Muscle layer of colon (tissue), 2 donors: ENCODE measurements at regions not wholly inside any gene's neighbourhood (a gene's known extent, or its start where the extent isn't known, plus 50 kb on each side); places are given as distances from the start of the nearest gene placed in this dataset.

Experiments
- H3K27ac ChIP-seq: one replicate; pipeline ENCODE4 v1.7.0; 2013; ENCODE audit warnings: low read depth, mild to moderate bottlenecking, low read length, moderate library complexity
- H3K27me3 ChIP-seq, 2 donors: one replicate each; pipeline ENCODE4 v1.7.0; 2013; ENCODE audit warnings: low read length in 2 of 2, mild to moderate bottlenecking in 2 of 2; ENCODE audit not compliant: insufficient read depth in 2 of 2, control insufficient read depth in 1 of 2
- H3K36me3 ChIP-seq: one replicate; pipeline ENCODE4 v1.7.0; 2013; ENCODE audit warnings: mild to moderate bottlenecking, low read length; ENCODE audit not compliant: insufficient read depth
- H3K4me1 ChIP-seq: one replicate; pipeline ENCODE4 v1.7.0; 2013; ENCODE audit warnings: mild to moderate bottlenecking, low read length; ENCODE audit not compliant: insufficient read depth
- H3K4me3 ChIP-seq, 2 donors: one replicate each; pipeline ENCODE4 v1.7.0; 2013; ENCODE audit warnings: low read length in 2 of 2, low read depth in 1 of 2, mild to moderate bottlenecking in 1 of 2, moderate library complexity in 1 of 2
- H3K9ac ChIP-seq: one replicate; pipeline ENCODE4 v1.7.0; 2013; ENCODE audit warnings: low read length
- H3K9me3 ChIP-seq: one replicate; pipeline ENCODE4 v1.7.0; 2013; ENCODE audit warnings: mild to moderate bottlenecking, low read length
- donor health status: abdominal sarcoma.
- donor health status: Adenocarcinoma of cecum.

DNA sequence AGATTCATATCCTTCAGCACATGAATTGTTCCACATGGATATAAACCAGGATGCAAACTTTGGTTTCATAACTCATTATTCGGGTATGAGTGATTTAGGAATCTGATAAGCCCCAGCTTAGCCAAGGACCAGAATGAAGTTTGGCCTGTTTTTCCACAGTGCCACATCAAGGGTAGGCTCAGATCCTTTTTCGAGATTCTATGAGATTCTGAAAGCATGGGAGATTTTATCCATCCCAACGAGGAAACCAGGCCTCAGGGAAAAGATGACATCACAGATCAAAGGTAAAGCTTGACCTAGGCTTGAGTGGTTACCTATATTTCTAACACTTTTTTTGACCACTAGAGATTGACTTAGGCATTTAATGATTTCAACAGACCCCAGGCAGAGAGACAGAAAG, 590.8 kb upstream of the PKDCC start:
- no peak overlapping the region for H3K9ac ChIP-seq
- no peaks in the 10 kb centered on the region for H3K36me3 ChIP-seq
- H3K27ac ChIP-seq, result no peak overlapping the region
- H3K4me1 ChIP-seq, result no peaks in the 10 kb centered on the region
- no peaks in the 10 kb centered on the region for H3K27me3 ChIP-seq
- H3K4me3 ChIP-seq, result no peak overlapping the region
- no peaks in the 10 kb centered on the region for H3K9me3 ChIP-seq

DNA sequence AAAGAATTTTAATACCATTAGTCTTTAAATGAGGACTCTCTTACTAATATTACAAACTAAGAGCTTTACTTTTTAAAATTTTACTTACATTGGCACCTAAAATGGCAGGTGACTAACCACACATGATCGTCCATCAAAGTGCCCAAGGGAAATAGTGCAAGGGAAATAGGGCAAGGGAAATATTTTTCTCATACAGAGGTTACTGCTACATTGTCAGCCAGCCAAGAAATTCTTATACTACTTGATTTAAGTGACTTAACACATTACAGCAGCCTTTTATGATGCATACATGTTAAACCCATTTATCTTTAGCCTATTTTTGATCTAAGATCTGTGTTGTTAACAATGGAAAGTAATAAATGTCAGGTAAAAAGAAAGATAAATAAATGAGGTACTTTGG, 587.2 kb upstream of the PKDCC start:
- no peak overlapping the region for H3K4me3 ChIP-seq
- no peaks in the 10 kb centered on the region for H3K36me3 ChIP-seq
- H3K27ac ChIP-seq, result no peak overlapping the region
- no peaks in the 10 kb centered on the region for H3K27me3 ChIP-seq
- H3K9me3 ChIP-seq, result no peaks in the 10 kb centered on the region
- no peaks in the 10 kb centered on the region for H3K4me1 ChIP-seq
- no peak overlapping the region for H3K9ac ChIP-seq

DNA sequence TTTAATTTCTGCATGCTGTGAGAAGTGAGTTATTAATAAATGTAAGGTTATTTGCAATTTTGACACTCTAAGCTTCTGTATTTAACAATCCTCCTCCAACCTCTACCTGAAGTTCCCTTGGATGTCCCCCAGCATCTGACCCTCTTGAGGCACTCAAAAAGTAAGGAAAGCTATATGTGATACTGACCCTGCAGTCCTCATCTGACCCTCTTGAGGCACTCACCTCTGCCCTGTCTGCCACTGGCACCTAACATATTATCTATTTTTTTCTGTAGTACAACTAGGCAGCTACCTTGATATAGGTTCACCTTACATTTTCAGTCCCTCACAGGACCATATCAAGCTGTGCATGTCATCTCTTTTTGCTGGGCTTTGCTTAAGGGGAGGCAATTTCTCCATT, 583.4 kb upstream of the PKDCC start:
- no peak overlapping the region for H3K9ac ChIP-seq
- H3K9me3 ChIP-seq, result no peaks in the 10 kb centered on the region
- H3K4me1 ChIP-seq, result no peaks in the 10 kb centered on the region

DNA sequence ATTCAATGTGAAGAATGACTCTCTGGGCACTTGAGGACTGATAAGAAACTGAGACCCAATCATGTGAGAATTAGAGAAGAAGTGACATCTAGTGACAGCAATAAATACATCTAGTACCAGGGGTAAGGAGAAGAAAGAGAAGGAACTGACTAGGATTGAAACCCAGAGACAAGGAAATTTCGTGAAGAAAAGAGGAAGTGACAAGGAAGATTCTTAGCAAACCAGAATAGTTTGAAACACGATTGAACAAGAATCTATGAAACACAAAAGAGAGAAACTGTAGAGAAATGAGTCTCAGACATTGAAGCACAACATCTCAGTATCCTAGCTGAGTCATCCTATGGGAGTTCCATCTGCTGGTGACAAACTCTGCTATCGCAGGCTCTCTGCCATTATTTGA, 571.9 kb upstream of the PKDCC start:
- Histone ChIP-seq H3K4me1 (no peaks in the 10 kb centered on the region), H3K36me3 (no peaks in the 10 kb centered on the region), H3K27me3 (no peaks in the 10 kb centered on the region), H3K4me3 (no peak overlapping the region), H3K9me3 (no peaks in the 10 kb centered on the region), H3K27ac (no peak overlapping the region), H3K9ac (no peak overlapping the region)

More for the DNA sequence above, 583.4 kb upstream of the PKDCC start:
- Histone ChIP-seq H3K4me3 (no peak overlapping the region), H3K27ac (no peak overlapping the region), H3K36me3 (no peaks in the 10 kb centered on the region), H3K27me3 (no peaks in the 10 kb centered on the region)

DNA sequence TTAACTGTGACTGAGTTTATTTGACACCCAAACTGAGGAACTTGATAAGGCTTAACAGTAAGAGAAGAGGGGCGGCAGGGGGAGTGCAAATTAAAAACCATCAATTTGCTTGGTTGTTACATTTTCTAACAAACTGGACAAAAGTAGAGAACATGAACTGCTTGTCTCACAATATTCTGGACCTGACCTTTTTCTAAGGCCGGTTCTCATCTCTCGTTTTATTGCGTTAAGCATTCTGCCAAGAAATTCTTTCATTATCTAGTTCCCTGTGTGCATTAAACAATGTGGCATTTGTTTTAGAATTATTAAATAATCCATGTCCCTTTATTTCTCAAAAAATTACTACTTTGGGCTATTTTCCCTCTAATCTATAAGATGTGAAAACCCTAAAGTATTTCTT, 565.2 kb upstream of the PKDCC start:
- Histone ChIP-seq H3K27me3 (no peaks in the 10 kb centered on the region), H3K4me1 (no peaks in the 10 kb centered on the region), H3K9ac (no peak overlapping the region), H3K36me3 (no peaks in the 10 kb centered on the region), H3K4me3 (no peak overlapping the region), H3K27ac (no peak overlapping the region), H3K9me3 (no peaks in the 10 kb centered on the region)

DNA sequence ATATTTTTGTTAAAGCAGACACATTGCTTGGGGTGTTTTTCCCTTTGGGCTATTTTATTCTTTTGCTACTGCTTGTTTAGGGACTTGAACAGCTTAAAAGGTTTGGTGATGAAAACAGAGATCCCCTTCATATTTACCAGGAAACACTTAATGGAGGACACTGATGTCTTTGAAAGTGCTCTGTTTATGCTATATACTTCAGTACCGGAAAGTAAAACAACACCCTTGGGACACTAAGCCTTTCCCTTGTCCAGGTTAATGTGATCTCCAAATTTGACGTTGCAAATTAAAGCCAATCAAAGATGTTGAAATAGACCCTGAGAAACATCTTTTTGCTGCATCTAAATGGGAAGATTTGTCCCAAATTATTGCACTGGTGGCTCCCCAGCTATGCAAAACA, 564.6 kb upstream of the PKDCC start:
- Histone ChIP-seq H3K36me3 (no peaks in the 10 kb centered on the region), H3K4me3 (no peak overlapping the region), H3K27me3 (no peaks in the 10 kb centered on the region), H3K9me3 (no peaks in the 10 kb centered on the region), H3K27ac (no peak overlapping the region), H3K4me1 (no peaks in the 10 kb centered on the region), H3K9ac (no peak overlapping the region)

DNA sequence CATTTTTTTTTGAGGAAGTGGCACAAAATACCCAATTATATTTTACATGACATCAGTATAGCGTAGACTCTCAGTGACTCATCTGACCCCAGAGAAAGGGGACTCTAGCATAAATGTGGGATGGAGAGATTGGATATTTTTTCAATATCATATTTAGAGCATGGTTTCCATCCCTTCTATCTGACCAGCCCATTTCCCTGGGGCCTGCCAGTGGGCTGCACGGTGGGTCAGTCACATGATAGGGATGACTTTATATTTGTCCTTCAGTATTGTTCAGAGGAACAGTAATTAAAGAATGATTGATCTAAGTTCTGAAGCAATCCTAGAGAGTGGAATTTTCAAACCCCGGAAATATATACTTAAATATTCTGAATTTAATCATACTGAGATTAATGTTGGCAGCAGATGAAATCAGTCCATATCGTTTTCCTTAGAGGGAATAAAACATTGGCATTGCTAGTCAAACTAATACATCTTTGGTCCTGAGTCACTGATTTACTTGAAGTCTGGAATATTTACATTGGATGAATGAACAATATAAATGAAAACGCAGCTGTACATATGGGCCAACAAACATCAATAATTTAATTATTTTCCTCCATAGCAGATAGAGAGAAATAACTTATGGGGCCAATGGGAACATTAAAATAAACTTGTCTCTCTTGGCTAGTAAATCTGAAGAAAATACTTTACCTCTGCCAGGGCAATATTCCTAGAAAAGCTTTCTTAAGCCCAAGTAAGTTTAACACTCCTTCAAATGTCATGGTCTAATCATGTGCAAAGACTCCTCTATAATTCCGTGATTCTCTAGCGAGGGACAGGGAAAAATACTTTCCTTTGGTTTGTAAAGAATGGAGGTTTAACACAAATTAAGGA, 563.6 kb upstream of the PKDCC start:
- H3K9me3 ChIP-seq, result no peaks in the 10 kb centered on the region
- no peak overlapping the region for H3K27ac ChIP-seq

DNA sequence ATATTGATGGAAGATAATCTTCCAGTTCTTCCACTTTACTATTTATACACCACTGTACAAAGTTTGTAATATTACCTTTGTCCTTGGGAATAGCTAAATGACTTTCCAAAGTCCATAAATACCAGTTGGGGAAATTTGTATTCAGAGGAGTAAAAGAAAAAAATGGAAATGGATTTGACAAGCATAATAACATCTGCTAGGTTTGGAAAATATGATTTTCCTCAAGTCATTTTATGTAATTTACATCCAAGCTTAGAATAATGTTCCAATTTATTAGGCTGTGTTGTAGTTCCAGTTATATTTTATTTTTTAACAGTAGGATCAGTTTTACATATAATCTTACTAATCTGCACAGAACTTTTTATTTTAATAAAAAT, 563.0 kb upstream of the PKDCC start:
- Histone ChIP-seq H3K4me1 (no peaks in the 10 kb centered on the region), H3K9ac (no peak overlapping the region), H3K27me3 (no peaks in the 10 kb centered on the region), H3K36me3 (no peaks in the 10 kb centered on the region), H3K9me3 (no peaks in the 10 kb centered on the region), H3K27ac (no peak overlapping the region), H3K4me3 (no peak overlapping the region)

More for the DNA sequence above, 563.6 kb upstream of the PKDCC start:
- H3K27me3 ChIP-seq, result no peaks in the 10 kb centered on the region
- no peak overlapping the region for H3K4me3 ChIP-seq
- no peaks in the 10 kb centered on the region for H3K4me1 ChIP-seq
- no peaks in the 10 kb centered on the region for H3K36me3 ChIP-seq
- no peak overlapping the region for H3K9ac ChIP-seq

DNA sequence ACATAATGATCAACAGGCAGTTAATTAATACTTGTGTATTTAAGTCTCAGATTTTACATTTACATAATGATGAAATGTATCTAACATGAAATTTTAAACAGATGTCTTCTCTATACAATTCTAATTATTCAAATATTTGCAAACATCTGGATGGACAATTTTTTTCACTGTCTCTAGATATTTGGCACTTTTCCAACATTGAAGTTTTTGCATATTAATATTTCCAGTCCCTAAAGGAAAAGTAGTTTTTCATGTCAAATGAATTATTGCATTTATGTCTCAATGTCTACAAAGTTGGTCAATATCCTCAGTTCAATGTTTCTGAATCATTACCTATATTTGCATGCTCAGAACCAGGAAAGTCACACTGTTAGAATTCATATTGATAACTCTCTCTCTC, 560.9 kb upstream of the PKDCC start:
- Histone ChIP-seq H3K9me3 (no peaks in the 10 kb centered on the region), H3K4me3 (no peak overlapping the region), H3K36me3 (no peaks in the 10 kb centered on the region), H3K27ac (no peak overlapping the region), H3K9ac (no peak overlapping the region), H3K4me1 (no peaks in the 10 kb centered on the region), H3K27me3 (no peaks in the 10 kb centered on the region)

DNA sequence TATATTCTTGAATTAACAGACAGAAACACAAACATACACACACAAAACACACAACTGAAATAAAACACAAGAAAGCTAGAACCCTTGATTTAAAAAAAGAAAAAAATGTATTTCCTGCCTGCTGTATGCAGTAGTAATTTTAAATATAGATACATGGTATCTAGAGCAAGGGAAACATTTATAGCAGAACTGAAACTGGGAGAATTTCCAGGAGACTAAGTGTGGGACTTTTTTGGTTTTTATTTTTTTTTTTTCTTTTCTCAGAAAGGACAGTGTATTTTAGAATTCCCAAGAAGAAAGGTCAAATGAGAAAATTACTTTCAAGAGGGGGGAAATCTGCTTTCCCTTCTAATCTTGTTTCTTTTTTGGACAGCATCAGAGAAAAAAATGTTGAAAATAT, 558.9 kb upstream of the PKDCC start:
- Histone ChIP-seq H3K4me1 (no peaks in the 10 kb centered on the region), H3K9ac (no peak overlapping the region), H3K27me3 (no peaks in the 10 kb centered on the region), H3K9me3 (no peaks in the 10 kb centered on the region), H3K4me3 (no peak overlapping the region), H3K27ac (no peak overlapping the region), H3K36me3 (no peaks in the 10 kb centered on the region)

DNA sequence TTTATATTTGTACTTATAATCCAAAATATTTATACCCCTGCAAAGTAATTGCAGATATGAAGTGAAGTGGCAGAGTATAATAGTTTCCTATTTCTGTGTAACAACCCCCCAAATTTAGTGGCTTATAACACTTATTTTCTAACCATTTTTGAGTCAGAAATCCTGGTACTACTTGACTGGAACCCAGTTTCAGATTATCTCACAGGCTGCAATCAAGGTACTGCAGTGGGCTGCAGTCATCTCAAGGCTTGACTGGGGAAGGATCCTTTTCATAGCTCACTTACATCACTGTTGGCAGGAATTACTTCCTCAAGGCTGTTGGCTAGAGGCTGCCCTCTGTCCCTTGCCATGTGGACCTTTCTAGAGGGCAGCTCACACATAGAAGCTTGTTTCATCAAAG, 558.2 kb upstream of the PKDCC start:
- Histone ChIP-seq H3K4me3 (no peak overlapping the region), H3K27me3 (no peaks in the 10 kb centered on the region), H3K36me3 (no peaks in the 10 kb centered on the region), H3K4me1 (no peaks in the 10 kb centered on the region), H3K9ac (no peak overlapping the region), H3K27ac (no peak overlapping the region), H3K9me3 (peaks cover 6% of the 10 kb centered on the region)

DNA sequence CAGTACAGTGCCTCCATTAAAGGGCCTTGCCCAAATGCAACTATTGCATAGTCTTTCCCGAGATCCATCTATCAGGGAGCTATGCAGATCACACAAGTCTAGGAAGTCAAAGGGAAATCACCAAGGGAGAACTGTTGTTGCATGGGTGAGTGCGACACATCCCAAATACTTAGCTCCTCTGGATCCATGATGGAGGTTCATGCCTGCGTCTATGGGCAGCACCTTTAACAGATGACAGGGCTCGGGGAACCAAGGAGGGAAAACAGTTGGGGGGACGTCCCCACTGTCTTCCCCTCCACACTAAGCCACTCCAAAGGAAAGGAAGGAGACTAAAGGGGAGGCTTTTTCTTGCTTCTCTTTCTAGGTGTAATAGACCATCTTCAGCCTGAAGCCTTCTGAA, 552.8 kb upstream of the PKDCC start:
- Histone ChIP-seq H3K4me3 (no peak overlapping the region), H3K36me3 (no peaks in the 10 kb centered on the region), H3K9me3 (peaks cover 24% of the 10 kb centered on the region), H3K27me3 (no peaks in the 10 kb centered on the region), H3K9ac (no peak overlapping the region), H3K4me1 (no peaks in the 10 kb centered on the region), H3K27ac (no peak overlapping the region)
